ENCODE measurements at regions not wholly inside any gene's neighbourhood (a gene's known extent, or its start where the extent isn't known, plus 50 kb on each side); places are given as distances from the start of the nearest gene placed in this dataset.

DNA sequence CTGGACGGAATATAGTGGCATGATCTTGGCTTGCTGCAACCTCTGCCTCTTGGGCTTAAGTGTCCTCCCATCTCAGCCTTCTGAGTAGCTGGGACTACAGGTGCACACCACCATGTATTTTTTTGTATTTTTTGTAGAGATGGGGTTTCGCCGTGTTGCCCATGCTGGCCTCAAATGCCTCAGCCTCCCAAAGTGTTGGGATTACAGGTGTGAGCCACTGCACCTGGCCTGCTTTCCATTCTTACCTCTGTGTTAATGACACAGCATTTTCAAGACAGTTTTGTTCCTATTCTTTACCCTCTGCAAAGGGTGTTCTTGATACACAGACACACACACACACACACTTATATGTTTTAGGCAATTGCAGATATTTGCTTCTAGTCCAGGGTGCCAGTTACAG lies 113.3 kb downstream of the LRRC70 start:
- TF ChIP-seq TAF1 (IDR thresholded peaks at IDR 0.05; ENCODE audit: borderline replicate concordance, low read depth, low read length) (no peak), RCOR1 (conservative IDR thresholded peaks at IDR 0.05; ENCODE audit: low read depth, low read length) (no peak), BCL11A (IDR thresholded peaks at IDR 0.05; ENCODE audit: low read depth, low read length) (no peak), FOXM1 (IDR thresholded peaks at IDR 0.05; ENCODE audit: low read depth, low read length) (no peak), ZNF384 (IDR thresholded peaks at IDR 0.05; ENCODE audit: borderline replicate concordance, low read depth, low read length) (no peak), JUND (IDR thresholded peaks at IDR 0.05; ENCODE audit: low read depth, low read length) (no peak), STAT1 (conservative IDR thresholded peaks at IDR 0.05) (no peak)
- TF ChIP-seq, protein P1, sequence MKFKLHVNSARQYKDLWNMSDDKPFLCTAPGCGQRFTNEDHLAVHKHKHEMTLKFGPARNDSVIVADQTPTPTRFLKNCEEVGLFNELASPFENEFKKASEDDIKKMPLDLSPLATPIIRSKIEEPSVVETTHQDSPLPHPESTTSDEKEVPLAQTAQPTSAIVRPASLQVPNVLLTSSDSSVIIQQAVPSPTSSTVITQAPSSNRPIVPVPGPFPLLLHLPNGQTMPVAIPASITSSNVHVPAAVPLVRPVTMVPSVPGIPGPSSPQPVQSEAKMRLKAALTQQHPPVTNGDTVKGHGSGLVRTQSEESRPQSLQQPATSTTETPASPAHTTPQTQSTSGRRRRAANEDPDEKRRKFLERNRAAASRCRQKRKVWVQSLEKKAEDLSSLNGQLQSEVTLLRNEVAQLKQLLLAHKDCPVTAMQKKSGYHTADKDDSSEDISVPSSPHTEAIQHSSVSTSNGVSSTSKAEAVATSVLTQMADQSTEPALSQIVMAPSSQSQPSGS (IDR thresholded peaks at IDR 0.05; ENCODE audit: low read length), result no peak
- TF ChIP-seq, protein P2, sequence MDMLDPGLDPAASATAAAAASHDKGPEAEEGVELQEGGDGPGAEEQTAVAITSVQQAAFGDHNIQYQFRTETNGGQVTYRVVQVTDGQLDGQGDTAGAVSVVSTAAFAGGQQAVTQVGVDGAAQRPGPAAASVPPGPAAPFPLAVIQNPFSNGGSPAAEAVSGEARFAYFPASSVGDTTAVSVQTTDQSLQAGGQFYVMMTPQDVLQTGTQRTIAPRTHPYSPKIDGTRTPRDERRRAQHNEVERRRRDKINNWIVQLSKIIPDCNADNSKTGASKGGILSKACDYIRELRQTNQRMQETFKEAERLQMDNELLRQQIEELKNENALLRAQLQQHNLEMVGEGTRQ (IDR thresholded peaks at IDR 0.05; ENCODE audit: borderline replicate concordance, low read depth, low read length), result no peak
- TF ChIP-seq, protein P3, sequence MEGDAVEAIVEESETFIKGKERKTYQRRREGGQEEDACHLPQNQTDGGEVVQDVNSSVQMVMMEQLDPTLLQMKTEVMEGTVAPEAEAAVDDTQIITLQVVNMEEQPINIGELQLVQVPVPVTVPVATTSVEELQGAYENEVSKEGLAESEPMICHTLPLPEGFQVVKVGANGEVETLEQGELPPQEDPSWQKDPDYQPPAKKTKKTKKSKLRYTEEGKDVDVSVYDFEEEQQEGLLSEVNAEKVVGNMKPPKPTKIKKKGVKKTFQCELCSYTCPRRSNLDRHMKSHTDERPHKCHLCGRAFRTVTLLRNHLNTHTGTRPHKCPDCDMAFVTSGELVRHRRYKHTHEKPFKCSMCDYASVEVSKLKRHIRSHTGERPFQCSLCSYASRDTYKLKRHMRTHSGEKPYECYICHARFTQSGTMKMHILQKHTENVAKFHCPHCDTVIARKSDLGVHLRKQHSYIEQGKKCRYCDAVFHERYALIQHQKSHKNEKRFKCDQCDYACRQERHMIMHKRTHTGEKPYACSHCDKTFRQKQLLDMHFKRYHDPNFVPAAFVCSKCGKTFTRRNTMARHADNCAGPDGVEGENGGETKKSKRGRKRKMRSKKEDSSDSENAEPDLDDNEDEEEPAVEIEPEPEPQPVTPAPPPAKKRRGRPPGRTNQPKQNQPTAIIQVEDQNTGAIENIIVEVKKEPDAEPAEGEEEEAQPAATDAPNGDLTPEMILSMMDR (IDR thresholded peaks at IDR 0.05 in 2 of 3, conservative IDR thresholded peaks at IDR 0.05 in 1 of 3; ENCODE audit: control insufficient read depth in 2 of 3, extremely low read depth in 1 of 3, insufficient read depth in 1 of 3, low read depth in 3 of 3, low read length in 3 of 3), result no peak
- TF ChIP-seq, protein P4, sequence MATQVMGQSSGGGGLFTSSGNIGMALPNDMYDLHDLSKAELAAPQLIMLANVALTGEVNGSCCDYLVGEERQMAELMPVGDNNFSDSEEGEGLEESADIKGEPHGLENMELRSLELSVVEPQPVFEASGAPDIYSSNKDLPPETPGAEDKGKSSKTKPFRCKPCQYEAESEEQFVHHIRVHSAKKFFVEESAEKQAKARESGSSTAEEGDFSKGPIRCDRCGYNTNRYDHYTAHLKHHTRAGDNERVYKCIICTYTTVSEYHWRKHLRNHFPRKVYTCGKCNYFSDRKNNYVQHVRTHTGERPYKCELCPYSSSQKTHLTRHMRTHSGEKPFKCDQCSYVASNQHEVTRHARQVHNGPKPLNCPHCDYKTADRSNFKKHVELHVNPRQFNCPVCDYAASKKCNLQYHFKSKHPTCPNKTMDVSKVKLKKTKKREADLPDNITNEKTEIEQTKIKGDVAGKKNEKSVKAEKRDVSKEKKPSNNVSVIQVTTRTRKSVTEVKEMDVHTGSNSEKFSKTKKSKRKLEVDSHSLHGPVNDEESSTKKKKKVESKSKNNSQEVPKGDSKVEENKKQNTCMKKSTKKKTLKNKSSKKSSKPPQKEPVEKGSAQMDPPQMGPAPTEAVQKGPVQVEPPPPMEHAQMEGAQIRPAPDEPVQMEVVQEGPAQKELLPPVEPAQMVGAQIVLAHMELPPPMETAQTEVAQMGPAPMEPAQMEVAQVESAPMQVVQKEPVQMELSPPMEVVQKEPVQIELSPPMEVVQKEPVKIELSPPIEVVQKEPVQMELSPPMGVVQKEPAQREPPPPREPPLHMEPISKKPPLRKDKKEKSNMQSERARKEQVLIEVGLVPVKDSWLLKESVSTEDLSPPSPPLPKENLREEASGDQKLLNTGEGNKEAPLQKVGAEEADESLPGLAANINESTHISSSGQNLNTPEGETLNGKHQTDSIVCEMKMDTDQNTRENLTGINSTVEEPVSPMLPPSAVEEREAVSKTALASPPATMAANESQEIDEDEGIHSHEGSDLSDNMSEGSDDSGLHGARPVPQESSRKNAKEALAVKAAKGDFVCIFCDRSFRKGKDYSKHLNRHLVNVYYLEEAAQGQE (IDR thresholded peaks at IDR 0.05; ENCODE audit: low read depth, low read length), result no peak

All from GM12878 (cell line).